ENCODE measurements at regions not wholly inside any gene's neighbourhood (a gene's known extent, or its start where the extent isn't known, plus 50 kb on each side); places are given as distances from the start of the nearest gene placed in this dataset.

DNA sequence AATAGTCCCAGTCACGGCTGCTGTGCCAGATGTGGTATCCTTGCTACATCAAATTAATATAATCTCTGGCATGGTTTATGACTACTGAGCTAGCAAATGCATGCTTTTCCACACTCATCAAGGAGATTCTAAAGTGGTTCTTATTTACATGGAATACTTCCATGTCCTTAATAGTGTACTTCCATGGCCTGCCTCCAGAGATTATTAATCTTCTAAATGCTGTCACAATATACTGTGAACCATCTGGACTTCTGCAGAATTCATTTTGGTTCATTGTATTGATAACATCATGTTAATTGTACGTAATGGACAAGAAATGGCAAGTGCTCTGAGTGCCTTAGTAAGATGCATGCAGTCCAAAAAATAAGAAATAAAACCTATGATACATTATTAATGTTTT is 230.8 kb downstream of the NUAK1 start:
- no peak for DNase-seq

- no peak for DNase-seq
Observed at GRCh38 chr12:105910030-105910429, 228.7 kb downstream of the NUAK1 start.

- DNase-seq = no peak
Observed at GRCh38 chr12:105911966-105912365, 226.8 kb downstream of the NUAK1 start.

GRCh38 chr12:105912882-105913678 is 225.7 kb downstream of the NUAK1 start:
- no peak for DNase-seq

- DNase-seq = no peak
Observed at GRCh38 chr12:105915997-105916759, 222.6 kb downstream of the NUAK1 start.

- no peak for DNase-seq
Observed at GRCh38 chr12:105916760-105917039, 222.1 kb downstream of the NUAK1 start.

- DNase-seq = no peak
Observed at GRCh38 chr12:105920161-105920684, 218.5 kb downstream of the NUAK1 start.

- DNase-seq = no peak
Observed at GRCh38 chr12:105921055-105921454, 217.7 kb downstream of the NUAK1 start.

- DNase-seq = no peak
Observed at GRCh38 chr12:105921872-105922669, 216.7 kb downstream of the NUAK1 start.

DNA sequence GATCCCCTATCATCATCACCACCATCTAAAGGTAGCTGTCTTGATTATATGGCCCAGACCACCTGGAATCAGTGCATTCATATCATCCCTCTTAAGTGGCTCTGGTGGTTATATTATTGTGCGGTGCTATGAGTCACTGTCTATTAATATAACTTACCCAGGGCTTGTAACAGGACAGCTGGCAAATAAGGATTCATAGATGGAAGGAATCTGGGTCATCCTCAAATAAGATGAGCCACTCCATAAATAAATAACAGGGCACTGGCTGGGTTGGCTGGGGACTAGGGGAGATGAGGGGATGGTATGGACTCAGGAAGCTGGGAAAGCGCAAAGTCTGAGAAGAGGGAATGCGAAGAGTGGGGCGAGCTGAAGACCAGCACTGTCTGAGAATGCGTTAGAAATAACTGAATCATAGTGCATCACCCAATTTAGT is 216.1 kb downstream of the NUAK1 start:
- DNase-seq = no peak

GRCh38 chr12:105924526-105925208 is 214.1 kb downstream of the NUAK1 start:
- DNase-seq = no peak

- DNase-seq = no peak
Observed at GRCh38 chr12:105927564-105927963, 211.2 kb downstream of the NUAK1 start.

DNA sequence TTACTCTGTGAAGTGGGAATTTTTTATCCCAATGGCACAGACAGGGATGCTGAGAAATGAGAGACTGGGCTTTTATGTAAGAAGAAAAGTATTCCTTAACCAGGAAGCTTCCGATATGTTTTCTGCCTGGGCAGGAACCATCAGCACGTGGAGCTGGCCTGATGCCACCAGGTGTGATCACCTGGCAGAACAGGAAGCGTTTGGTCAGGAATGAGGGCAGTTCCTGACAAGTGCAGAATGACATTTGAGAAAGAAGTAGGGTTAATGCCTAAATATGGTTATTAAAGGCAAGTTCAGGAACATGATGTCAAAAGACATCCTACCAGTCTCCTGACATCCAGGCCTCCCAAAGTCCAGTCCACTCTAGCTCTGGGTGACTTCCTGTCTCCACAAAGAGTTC is 210.3 kb downstream of the NUAK1 start:
- no peak for DNase-seq

GRCh38 chr12:105929192-105929591 is 209.6 kb downstream of the NUAK1 start:
- DNase-seq = no peak

DNA sequence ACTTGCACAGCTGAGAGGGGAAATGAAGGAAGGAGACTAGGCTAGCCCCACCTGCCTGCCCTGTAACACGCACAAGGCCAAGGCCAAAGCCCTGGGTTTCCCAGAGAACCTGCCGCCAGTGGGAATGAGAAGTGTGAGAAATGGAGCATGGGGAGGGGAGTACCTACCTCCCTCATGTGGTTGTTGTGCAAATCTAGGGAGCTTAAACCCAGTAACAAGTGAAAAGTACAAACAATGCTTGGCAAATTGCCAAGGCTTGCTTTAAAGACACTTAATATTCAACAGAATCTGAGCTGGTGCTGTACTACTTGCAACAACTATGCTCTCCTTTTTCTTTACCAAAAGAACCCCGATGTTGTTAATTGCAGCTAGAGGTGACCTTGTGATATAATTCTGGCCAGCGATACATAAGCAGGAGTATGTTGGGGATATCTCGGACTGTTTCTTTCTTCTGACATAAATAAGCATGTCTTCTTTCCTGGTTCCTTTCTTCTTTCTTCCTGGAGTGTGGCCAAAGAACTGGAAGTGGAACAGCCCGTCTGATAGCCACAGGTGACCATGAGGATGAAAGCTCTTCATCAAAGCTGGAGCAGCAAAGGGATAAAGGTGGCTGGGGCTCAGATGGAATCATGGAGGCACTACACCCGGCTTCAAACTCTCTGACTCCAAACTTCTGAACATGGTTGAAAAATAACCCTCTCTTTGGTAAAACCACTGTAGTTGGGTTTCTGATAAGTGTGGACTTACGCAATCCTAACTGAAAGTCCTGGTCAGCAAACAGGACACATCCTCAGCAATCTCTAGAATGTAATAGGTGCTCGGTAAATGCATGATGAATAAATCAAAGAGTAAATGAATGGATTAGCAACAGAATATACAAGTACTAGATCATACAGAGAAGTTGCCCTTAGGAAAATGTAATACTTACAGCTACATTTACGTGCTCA is 207.9 kb downstream of the NUAK1 start:
- DNase-seq = peak; percentile 64

DNA sequence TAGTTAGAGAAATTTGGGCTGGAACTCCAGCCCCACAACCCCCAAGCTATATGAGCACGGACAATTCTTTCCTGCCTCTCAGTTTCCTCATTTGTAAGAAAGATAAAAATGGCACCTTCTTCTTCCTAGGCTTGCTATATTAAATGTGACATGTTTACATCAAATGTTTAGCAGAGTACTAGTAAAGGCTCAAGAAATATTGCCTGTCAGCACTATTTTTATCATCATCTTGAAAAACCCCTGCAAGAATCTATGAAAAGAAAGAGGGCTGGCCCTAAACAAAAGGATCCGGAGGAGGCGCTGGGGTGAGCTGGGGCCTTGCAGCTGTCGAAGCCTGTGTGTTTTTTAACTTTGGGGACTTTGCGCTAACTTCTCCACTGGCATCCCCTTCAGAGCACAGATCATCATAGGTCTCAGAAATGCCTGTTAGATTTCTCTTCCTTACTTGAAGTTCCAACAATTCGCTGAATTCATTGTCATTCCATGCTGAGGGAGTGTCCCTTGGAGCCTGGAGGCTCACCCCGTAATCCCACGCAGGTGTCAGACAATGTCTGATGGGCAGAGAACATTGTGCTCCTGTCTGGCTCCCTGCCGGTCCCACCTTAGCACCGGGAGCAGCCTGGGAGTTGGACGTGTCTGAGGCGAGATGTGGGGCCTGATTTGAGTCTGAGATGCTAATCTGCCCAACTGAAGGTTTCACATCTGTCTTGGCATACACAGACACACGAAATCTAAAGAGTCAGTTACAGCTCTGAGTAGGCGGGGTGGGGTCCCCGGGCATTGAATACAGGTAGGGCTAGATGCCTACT is 206.8 kb downstream of the NUAK1 start:
- no peak for DNase-seq

GRCh38 chr12:105933671-105934665 is 204.8 kb downstream of the NUAK1 start:
- DNase-seq = no peak

GRCh38 chr12:105935106-105935505 is 203.6 kb downstream of the NUAK1 start:
- DNase-seq = no peak

GRCh38 chr12:105935981-105936380 is 202.8 kb downstream of the NUAK1 start:
- peak; percentile 44 for DNase-seq

Measured in NCI-H82 (cell line).